Brain pericyte (primary cell): ENCODE measurements at regions not wholly inside any gene's neighbourhood (a gene's known extent, or its start where the extent isn't known, plus 50 kb on each side); places are given as distances from the start of the nearest gene placed in this dataset.
"Not testable (repeated sequence)": the region's sequence is repeated elsewhere in the genome, so short reads cannot be mapped to it uniquely, and the experiment has no call there.

Experiments
- DNase-seq: peaks from one replicate; pipeline ENCODE4 v3.0.0-alpha.2; 2012; ENCODE audit warnings: low read depth, low spot score

GRCh38 chr4:189586908-189587632 lies 353.6 kb upstream of the FRG1 start:
- DNase-seq, result not testable (repeated sequence)

DNA sequence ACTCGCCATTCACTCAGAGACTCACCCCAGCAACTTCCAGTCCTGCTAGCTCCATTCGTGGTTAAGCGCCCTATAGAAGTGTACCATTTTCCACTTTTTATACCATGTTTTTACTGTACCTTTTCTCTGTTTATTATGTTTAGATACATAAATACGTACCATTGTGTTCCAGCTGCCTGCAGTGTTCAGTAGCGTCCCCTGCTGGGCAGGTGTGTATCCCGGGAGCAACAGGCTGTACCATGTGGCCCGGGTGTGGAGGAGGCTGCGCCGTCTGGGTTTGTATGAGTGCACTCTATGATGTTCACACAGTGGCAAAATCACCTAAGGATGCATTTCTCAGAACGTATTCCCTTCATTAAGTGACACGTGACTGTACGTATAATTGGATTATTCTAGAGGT lies 351.5 kb upstream of the FRG1 start:
- not testable (repeated sequence) for DNase-seq

DNA sequence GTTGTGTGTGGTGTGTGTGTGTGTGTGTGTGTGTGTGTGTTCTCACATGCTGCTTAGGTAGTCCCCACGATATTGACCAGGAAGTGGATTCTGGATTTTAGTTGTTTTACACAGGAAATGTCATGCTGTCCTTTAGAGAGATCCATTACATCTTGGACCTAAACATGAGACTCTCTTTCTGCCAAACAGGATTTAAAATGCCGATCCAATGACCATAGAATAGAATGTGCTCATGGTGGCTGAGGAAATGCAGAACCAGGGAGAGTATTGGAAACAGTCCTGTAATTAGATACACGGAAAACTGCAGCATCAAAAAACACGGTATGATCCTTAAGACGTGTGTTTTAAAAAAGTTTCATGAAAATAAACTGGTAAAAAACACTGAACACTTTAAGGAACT lies 347.8 kb upstream of the FRG1 start:
- DNase-seq, result no peak

GRCh38 chr4:189597341-189597740 lies 343.3 kb upstream of the FRG1 start:
- no peak for DNase-seq

GRCh38 chr4:189600264-189600663 lies 340.4 kb upstream of the FRG1 start:
- DNase-seq, result no peak

GRCh38 chr4:189600718-189601435 lies 339.8 kb upstream of the FRG1 start:
- no peak for DNase-seq

GRCh38 chr4:189602827-189603226 lies 337.8 kb upstream of the FRG1 start:
- DNase-seq, result not testable (repeated sequence)

GRCh38 chr4:189610571-189610970 lies 330.1 kb upstream of the FRG1 start:
- not testable (repeated sequence) for DNase-seq

- DNase-seq, result no peak
These were observed 327.5 kb upstream of the FRG1 start for GRCh38 chr4:189613207-189613606.

GRCh38 chr4:189615217-189615663 lies 325.4 kb upstream of the FRG1 start:
- DNase-seq, result no peak

DNA sequence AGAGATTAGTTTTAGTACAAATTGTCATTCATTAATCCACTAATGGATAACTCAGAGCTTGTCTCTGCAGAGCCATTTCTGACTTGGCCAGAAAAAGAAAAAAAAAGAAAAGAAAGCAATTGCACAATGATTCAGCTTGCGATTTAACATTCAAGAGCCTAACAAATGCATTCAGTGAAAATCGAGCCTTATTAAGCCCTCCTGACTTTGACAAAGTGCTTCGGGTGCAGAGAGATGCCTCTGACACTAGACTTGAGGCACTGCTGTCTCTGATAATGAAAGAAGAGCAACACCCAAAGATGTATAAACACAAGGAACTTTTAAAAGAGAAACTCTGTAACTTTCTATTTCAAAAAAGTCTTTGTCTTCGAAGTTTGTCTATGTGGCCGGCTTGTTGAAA lies 322.9 kb upstream of the FRG1 start:
- DNase-seq, result not testable (repeated sequence)

DNA sequence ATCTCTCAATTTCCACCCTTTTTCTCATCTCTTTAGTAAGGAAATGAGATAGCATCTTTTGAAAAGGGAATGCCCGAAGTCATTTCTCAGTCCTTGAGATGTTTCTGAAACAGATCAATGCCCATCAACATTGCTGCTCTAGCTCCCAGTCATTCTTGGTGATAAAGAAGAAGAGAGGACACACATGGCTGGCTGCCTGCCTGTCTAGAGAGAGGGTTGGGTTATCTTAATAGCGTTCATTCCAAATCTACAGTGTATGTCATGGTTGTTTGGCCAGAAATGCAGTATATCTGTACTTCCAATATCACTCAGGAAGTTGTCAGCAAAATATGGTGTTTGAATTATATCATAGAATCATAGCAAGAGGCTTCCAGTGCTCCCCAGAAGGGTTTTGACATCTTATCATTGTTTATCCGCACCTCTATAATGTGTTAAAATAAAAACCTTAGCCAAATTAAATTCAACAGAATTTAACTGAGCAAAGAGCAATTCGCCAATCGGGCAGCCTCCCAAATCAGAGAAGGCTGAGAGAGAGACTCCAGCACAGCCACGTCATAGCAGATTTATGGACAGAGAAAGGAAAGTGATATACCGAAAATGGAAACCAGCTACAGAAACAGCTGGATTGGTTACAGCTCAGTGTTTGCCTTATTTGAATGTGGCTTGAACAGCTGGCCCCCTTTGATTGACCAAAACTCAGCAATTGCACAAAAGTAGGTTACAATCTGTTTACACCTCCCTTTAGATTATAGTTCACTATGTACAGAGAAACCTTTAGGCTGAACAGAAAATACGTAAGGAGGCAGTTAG lies 321.0 kb upstream of the FRG1 start:
- not testable (repeated sequence) for DNase-seq

- not testable (repeated sequence) for DNase-seq
These were observed 318.1 kb upstream of the FRG1 start for GRCh38 chr4:189622574-189622973.

DNA sequence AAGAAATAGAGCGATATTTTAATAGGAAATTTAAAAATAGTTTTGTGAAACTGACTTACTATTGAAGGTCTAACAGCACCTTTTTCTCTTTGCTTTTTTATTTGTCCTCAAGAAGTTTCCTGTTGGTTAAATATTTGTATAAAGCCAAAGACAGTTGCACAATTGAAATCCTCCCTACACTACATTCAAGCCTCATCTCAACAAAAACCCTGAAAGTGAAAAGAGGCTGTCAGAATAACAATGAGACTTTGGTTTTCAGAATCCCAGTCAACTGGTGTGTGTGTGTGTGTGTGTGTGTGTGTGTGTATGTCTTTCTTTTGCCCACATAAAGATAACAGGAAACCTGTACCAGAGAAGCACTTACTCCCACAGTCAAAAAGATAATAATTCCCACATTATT lies 313.6 kb upstream of the FRG1 start:
- not testable (repeated sequence) for DNase-seq

GRCh38 chr4:189629733-189630132 lies 310.9 kb upstream of the FRG1 start:
- not testable (repeated sequence) for DNase-seq

GRCh38 chr4:189630913-189631567 lies 309.6 kb upstream of the FRG1 start:
- not testable (repeated sequence) for DNase-seq

GRCh38 chr4:189631568-189631916 lies 309.1 kb upstream of the FRG1 start:
- DNase-seq, result not testable (repeated sequence)

GRCh38 chr4:189650436-189650835 lies 290.2 kb upstream of the FRG1 start:
- DNase-seq, result not testable (repeated sequence)

DNA sequence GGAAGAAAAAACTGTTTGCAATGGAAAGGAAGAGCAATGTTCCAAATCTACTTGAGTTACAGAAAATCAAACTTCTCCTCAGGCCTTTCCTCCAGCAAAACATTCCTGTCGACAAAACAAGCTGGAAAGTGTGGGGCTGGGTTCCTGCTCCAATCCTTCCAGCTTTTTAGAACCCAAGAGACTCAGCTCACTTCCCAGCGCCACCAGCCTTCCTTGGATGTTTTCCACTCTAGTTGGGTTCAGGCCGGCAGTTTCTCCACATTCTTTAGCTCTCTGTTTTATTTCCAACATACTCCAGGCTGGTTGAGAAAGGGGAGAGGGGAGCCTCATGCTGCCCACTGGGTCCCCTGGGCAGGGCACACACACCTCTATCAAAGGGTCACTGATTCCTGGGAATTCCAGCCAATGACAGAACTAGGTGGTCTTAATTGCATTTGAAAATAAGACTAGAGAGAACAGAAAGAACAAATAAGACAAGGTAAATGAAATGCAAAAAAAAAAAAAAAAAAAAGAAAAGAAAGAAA lies 287.5 kb upstream of the FRG1 start:
- DNase-seq, result not testable (repeated sequence)

DNA sequence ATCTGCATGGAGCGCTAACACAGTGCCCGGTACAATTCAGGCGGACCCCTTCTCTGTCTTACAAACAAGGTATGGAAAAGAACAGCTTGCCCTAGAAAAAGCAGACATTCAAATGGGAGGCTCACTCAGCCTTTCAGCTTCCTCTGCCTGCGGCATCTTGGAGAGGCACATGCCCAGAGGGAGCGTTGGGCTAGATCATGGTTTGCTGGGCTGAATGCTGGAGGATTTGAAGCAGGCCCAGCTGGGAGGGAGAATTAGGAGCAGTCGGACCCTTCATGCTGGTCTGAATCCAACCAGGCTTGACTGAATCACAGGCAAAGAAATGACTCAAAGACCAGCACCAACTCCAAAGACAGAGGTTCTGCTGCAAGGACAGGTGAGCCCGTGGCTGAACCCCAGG lies 286.7 kb upstream of the FRG1 start:
- not testable (repeated sequence) for DNase-seq

DNA sequence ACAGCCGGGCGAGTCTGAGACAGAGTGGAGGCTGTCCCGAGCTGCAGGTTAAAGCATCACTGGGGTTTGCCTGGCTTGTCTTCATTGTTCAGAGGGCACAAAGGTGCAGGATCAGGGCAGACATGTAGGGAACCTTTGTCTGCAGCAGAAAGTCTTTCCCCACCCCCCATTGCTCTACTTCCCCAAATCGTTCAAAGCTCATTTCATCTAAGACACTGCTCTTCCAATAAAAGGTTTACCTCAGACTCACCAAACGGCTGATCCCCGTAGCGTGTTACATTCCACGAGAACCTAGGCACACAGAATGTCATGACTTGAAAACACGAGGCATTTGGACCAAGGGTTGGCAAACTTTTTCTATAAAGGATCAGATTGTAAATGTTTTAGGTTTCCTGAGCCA lies 286.3 kb upstream of the FRG1 start:
- not testable (repeated sequence) for DNase-seq
